ENCODE measurements at regions not wholly inside any gene's neighbourhood (a gene's known extent, or its start where the extent isn't known, plus 50 kb on each side); places are given as distances from the start of the nearest gene placed in this dataset.

DNA sequence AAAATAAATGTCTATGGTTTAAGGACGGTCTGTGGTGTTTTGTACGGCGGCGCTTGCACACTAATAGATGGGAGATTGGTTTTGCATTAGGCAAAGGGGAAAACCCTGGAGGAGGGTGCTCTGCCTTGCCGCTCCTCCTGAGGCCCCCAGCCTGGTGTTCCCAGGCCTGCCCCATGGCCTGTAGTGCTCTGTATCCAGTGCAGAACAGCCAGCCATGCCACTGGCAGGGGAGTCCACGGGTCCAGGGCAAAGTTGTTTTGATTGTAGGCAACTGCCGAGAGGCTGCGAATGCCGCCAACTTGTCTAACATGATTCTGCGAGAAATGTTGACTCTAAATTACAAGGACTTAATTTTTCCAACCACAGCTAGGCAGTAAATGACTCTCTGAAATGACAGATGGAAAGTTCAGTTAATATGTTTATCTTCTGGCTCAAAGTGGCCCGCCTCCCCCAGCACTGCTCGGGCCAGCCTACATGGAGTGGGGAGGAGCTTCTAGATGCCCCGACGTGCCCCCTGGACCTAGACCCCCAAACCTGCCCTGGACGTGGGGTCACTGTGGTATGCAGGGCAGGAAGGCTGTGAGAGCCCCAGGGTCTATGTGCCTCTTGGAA is 104.6 kb upstream of the GDF10 start:
- DNase-seq: no peak

DNA sequence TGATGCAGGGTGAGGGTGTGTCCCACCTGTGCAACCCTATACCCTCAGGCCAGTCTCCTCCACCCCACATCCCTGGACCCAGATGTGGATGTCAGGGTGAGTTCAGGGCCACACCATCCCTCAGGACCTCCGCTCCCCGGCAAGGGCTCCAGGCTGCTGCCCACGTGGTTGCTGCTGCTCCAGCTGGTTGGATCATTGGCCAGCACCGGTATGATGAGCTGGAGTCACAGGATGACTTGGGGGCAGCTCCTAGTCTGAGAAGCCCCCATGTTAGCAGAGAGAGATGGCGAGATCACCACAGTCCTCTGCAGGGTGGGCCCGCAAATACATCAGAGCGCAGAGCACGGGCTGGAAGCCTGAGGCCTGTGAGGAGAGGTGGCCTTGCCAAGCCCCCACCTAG is 103.3 kb upstream of the GDF10 start:
- DNase-seq: no peak

- no peak for DNase-seq
Observed at GRCh38 chr10:47198221-47198620, 101.8 kb upstream of the GDF10 start.

GRCh38 chr10:47205192-47205591 is 94.8 kb upstream of the GDF10 start:
- no peak for DNase-seq

- no peak for DNase-seq
Observed at GRCh38 chr10:47206449-47207280, 93.3 kb upstream of the GDF10 start.

- DNase-seq: no peak
Observed at GRCh38 chr10:47207281-47207615, 92.7 kb upstream of the GDF10 start.

GRCh38 chr10:47207894-47208469 is 92.0 kb upstream of the GDF10 start:
- no peak for DNase-seq

DNA sequence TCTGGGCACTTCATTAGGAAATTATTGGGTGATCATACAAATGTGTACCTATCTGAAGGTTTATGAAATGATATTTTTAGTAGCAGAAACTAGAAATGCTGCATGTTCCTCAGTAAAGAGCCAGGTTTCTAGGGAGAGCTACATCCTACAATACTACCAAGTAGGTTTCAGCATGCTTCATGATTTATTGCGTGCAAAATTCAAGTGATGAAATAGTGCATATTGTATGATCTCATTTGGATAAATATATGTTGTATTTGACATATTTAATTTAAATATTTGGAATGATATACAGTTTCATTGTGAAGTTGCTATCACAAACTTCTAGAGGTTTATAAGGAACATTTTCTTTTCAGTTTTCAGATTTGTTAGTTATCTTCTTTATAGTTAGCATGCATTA is 90.5 kb upstream of the GDF10 start:
- no peak for DNase-seq

- DNase-seq: no peak
Observed at GRCh38 chr10:47214520-47214919, 85.5 kb upstream of the GDF10 start.

DNA sequence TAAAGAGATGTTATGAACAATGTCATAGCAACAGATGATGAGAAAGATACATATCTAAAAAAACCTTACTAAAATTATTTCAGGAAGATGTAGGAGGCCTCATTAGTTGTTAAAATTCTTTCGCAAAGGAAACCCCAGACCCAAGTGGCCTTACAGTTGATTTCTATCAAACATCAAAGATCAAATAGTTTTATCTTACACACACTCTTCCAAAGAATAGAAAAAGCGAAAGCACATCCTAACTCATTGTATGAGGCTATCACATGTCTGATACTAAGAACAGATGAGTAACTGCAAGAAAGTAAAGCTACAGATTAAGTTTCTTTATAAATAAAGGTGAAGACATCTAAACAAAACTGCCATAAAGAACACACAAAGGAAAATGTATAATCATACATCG is 82.9 kb upstream of the GDF10 start:
- no peak for DNase-seq

- no peak for DNase-seq
Observed at GRCh38 chr10:47218803-47219202, 81.2 kb upstream of the GDF10 start.

DNA sequence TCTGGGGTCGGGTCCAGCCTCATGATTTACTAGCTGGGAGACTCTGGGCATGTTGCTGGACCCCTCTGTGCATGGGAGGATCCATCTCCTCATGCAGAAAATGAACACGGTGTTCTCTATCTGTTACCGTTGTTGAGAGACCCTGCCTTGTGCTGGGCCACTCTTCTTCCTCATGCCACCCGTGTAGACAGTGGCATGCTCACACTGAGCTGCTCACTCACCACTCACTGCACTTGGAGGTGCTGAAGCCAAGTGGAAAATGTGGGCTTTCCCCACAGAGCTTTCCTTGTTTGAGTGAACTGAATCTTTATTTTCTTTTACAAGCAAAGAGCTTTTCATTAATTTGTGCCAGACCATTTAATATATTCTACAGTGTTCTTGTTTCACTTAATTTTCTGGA is 77.5 kb upstream of the GDF10 start:
- no peak for DNase-seq

DNA sequence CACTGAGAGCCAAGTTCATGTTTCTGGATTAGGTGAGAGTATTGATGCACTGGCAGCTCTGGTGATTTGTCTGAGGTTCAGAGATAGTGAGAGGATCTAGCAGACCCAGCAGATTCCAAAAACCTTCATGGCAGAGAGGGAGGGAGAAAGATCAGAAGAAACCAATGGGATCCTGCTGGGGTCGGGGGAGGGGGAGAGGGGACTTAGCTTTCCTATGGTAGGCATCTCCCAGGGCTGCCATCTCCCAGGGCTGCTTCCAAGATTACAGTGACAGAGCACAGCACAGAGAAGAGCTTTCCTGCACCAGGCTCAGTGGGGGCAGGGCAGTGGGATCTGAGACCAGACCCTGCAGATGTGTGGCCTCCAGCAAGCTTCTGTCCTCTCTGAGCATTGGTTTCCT is 76.8 kb upstream of the GDF10 start:
- no peak for DNase-seq

DNA sequence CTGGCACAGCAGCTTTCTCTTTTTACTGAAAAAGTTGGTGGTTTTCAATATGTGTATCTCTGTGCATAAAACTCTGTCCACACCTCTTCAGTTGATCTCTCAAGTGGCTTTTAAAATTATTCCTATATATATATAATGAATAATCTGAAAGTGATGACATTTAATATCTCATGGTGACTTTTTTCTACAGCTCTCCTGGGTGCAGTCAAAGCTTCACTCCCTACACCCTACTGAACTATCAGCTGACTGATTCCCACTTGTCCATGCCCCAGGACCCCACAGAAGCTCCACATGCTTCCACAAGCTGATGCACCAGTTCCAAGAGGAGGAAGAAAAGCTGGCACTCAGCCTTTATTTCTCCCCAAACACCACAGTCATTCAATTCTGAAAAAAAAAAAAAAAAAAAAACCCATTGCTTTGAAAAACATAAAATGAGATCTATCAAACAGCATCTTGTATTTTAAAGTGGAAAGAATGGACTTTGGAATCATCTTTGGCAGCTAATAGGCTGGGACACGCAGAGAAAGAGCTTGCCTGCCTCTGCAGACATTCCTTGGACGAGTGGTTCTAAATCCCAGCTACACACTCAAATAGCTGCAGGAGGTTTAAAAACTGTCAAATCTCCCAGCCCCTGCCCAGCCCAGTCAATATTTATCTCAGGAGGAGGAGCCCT is 75.3 kb upstream of the GDF10 start:
- no peak for DNase-seq

DNA sequence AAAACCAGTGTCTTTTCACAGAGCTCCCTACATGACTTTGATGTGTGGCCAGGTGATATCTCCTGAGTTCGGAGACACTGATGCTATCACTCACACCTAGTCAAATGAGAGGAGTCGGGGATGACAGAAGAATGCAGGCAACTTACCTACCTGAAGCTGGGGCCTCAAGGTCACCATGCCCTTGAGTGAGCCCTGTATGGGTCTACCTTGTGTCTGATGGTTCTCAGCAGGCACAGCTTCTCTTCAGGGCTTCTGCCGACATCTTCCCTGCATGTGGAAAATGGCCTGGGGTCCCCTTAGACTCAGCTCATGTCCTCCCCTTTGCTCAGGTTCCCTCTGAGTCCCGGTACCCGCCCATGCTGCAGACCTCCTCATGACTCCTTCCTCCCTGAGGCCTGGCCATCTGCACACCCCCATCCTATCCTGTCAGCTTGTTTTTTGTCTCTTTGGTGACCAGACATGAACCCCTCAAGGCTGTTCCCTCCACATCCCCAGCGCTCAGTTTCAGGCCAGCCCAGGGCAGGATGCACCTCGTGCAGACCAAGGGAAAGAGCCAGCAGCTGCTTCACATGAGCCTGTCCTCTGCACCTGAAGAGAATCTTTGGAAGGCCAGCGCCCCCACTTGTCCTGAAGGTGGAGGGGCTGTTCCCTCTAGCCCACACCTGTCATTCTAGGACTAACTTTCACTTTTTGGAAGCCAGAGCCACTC is 74.6 kb upstream of the GDF10 start:
- no peak for DNase-seq

DNA sequence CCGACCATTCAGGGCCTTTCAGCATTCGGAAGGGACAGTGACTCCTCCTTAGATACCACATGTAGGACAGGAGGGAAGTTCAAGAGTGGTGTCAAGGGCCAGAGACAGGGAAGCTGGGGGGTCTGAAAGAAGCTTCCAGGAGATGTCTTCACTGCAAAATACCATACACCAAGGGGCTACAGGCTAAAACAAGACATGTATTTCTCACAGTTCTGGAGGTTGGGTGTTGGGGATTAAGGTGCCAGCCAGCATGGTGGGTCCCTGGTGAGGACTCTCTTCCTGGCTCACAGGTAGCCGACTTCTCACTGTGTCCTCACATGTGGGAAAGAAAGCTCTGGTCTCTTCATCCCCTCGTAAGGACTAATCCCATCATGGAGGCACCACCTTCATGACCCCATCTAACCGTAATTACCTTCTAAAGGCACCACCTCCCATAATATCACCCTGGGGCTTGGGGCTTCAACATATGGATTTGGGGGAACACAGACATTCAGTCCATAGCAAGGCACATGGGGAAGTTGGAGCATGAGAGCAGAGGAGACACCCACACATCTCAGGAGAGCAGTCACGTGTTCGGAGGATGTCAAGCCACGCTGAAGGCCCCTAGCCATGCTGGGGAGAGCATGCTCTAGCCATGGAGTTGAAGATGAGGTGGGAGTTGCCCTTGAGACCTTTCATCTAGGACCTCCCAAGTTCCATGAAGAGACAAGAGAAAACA is 73.9 kb upstream of the GDF10 start:
- no peak for DNase-seq

GRCh38 chr10:47230482-47230881 is 69.5 kb upstream of the GDF10 start:
- no peak for DNase-seq

- no peak for DNase-seq
Observed at GRCh38 chr10:47230957-47231356, 69.0 kb upstream of the GDF10 start.

DNA sequence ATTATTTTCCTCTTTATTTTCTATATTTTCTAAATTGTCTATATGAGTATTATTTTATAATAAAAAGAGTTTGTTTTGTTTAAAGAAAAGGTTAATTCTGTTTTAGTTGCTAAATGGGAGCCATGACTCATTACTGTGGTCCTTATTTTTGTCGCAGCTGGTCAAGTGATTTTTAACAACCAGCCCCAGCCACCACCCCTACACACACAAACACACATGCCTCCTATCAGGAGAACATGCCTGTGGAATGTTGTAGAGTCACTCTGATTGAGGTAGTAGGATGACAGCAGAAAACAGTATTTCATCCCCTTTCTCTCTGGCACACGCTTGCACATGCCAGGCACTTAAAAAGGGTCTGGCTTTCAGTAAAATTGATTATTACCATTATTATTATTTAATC is 68.6 kb upstream of the GDF10 start:
- DNase-seq: no peak

GRCh38 chr10:47233631-47234030 is 66.4 kb upstream of the GDF10 start:
- no peak for DNase-seq

GRCh38 chr10:47235484-47235883 is 64.5 kb upstream of the GDF10 start:
- no peak for DNase-seq

Measured in RPMI8226 (cell line).